Common myeloid progenitor, CD34-positive (primary cell): ENCODE measurements at regions not wholly inside any gene's neighbourhood (a gene's known extent, or its start where the extent isn't known, plus 50 kb on each side); places are given as distances from the start of the nearest gene placed in this dataset.
A peak's percentile ranks its signal among the peaks of the same experiment; 100 is the strongest.

Source experiments
- CTCF ChIA-PET: fragments of 350-600 bp; sonication (Branson Sonifier 250); formaldehyde crosslinking; loops from one replicate; lab custom pipeline; 2021; ENCODE audit warnings: antibody characterized with exemption; lab: Charles Lee
- POLR2A ChIA-PET: fragments of 350-600 bp; sonication (Branson Sonifier 250); formaldehyde crosslinking; loops from one replicate; lab custom pipeline; 2021; ENCODE audit warnings: antibody characterized with exemption; lab: Charles Lee
- DNase-seq, 3 donors: peaks; one replicate each; pipeline versions ENCODE4 v3.0.0 to v3.0.0-alpha.2; 2013
- H3K27ac ChIP-seq, 2 experiments: 1 replicate in 1 of 2; 2 replicates in 1 of 2; pipeline ENCODE4 v1.7.0; 2013; ENCODE audit warnings: inconsistent platforms in 2 of 2, low read length in 2 of 2, mild to moderate bottlenecking in 2 of 2, low read depth in 1 of 2, moderate library complexity in 1 of 2; ENCODE audit not compliant: severe bottlenecking in 2 of 2, insufficient read depth in 1 of 2, poor library complexity in 1 of 2
- H3K27me3 ChIP-seq, 5 experiments: replicated peaks in 2 of 5; 1 replicate in 3 of 5; 2 replicates in 2 of 5; pipeline versions ENCODE4 v1.6.1 to v1.7.0; 2013; ENCODE audit warnings: low read length in 4 of 5, mild to moderate bottlenecking in 2 of 5, moderate library complexity in 2 of 5, inconsistent platforms in 1 of 5; ENCODE audit not compliant: insufficient read depth in 5 of 5, control insufficient read depth in 4 of 5
- H3K36me3 ChIP-seq, 4 experiments: 1 replicate in 2 of 4; 2 replicates in 2 of 4; pipeline versions ENCODE4 v1.6.1 to v1.7.0; 2013; ENCODE audit warnings: low read length in 3 of 4, control low read depth in 1 of 4, mild to moderate bottlenecking in 1 of 4; ENCODE audit not compliant: control insufficient read depth in 4 of 4, insufficient read depth in 4 of 4
- H3K4me1 ChIP-seq, 4 experiments: 1 replicate in 3 of 4; 2 replicates in 1 of 4; pipeline versions ENCODE4 v1.6.1 to v1.7.1; 2013; ENCODE audit warnings: low read length in 3 of 4, mild to moderate bottlenecking in 3 of 4, control low read depth in 1 of 4, inconsistent platforms in 1 of 4, moderate library complexity in 1 of 4; ENCODE audit not compliant: control insufficient read depth in 4 of 4, insufficient read depth in 4 of 4; ENCODE audit errors: control extremely low read depth in 1 of 4
- H3K4me3 ChIP-seq, 7 experiments: 1 replicate in 4 of 7; 2 replicates in 3 of 7; pipeline versions ENCODE4 v1.5.1 to v1.7.0; 2013; ENCODE audit warnings: mild to moderate bottlenecking in 7 of 7, low read length in 6 of 7, moderate library complexity in 6 of 7, inconsistent platforms in 2 of 7, low read depth in 2 of 7, control low read depth in 1 of 7; ENCODE audit not compliant: insufficient read depth in 4 of 7, control insufficient read depth in 1 of 7; ENCODE audit errors: extremely low read depth in 1 of 7
- H3K9me3 ChIP-seq, 5 experiments: 1 replicate in 4 of 5; 2 replicates in 1 of 5; pipeline versions ENCODE4 v1.6.1 to v1.7.1; 2013; ENCODE audit warnings: low read length in 4 of 5, mild to moderate bottlenecking in 2 of 5, inconsistent platforms in 1 of 5, low read depth in 1 of 5, moderate library complexity in 1 of 5; ENCODE audit not compliant: control insufficient read depth in 4 of 5, insufficient read depth in 2 of 5; ENCODE audit errors: control extremely low read depth in 1 of 5
- WGBS: methylation state at CpG from one replicate; pipeline ENCODE4 v1.1.5; 2013; ENCODE audit not compliant: insufficient coverage; 5-methylcytosine and 5-hydroxymethylcytosine counted together

DNA sequence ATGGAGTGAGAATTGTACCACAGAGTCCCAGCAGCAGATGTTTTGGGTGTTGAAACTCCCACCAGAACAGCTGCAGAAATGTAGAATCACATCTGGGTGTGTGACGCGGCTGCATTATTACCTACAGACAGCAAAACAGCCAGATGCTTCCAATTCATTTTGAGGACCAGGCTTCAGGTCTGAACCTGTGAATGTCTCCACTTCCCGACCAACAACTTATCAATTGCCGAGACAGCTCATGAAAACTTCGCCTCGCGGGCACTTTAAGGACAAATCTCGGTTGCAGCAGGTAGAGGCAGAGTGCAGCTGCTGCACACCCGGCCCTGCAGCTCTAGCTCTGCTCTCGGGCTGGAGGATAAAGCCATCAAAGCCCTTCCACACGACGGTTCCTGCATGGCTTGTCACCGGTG is 202.0 kb downstream of the HRH4 start:
- no peaks in the 10 kb centered on the region for H3K36me3 ChIP-seq
- ChIA-PET CTCF (interaction anchor here (1.2 to 1.6 kb wide), 2 partner anchors 61 to 124 kb away, joined by 3 read pairs; no protein-coding TSS in a partner anchor), POLR2A (no interaction called here)
- no peak for DNase-seq
- no peaks in the 10 kb centered on the region for H3K27me3 ChIP-seq
- no peak overlapping the region for H3K4me3 ChIP-seq
- 94% methylated on average over 12 of the region's 13 CpGs for WGBS
- peaks cover 13 to 55% (median 25%) of the 10 kb centered on the region in 4 experiments for H3K4me1 ChIP-seq
- H3K27ac ChIP-seq, result no peak overlapping the region
- H3K9me3 ChIP-seq, result no peaks in the 10 kb centered on the region

- no peaks in the 10 kb centered on the region for H3K9me3 ChIP-seq
- POLR2A ChIA-PET, result no interaction called here
- DNase-seq, result no peak
- WGBS, result 96% methylated on average over 5 of the region's 5 CpGs
- H3K4me1 ChIP-seq, result peaks cover 10 to 49% (median 20%) of the 10 kb centered on the region in 4 experiments
- H3K27ac ChIP-seq, result no peak overlapping the region
- no peaks in the 10 kb centered on the region for H3K36me3 ChIP-seq
- H3K4me3 ChIP-seq, result no peak overlapping the region
- no peaks in the 10 kb centered on the region for H3K27me3 ChIP-seq
- CTCF ChIA-PET, result no interaction called here
Observed at GRCh38 chr18:24663026-24663425, 202.6 kb downstream of the HRH4 start.

- Histone ChIP-seq H3K36me3 (no peaks in the 10 kb centered on the region), H3K4me3 (no peak overlapping the region), H3K4me1 (peaks cover 0 to 5% (median 2%) of the 10 kb centered on the region in 4 experiments), H3K27ac (no peak overlapping the region), H3K27me3 (no peaks in the 10 kb centered on the region), H3K9me3 (no peaks in the 10 kb centered on the region)
- CTCF ChIA-PET, result interaction anchor here (1.2 to 1.4 kb wide), 2 partner anchors 63 to 69 kb away, joined by 3 to 6 read pairs; no protein-coding TSS in a partner anchor
- POLR2A ChIA-PET, result no interaction called here
- no CpG with 5 or more reads among the region's 2 CpGs for WGBS
- DNase-seq, result no peak
Observed at GRCh38 chr18:24669015-24669414, 208.6 kb downstream of the HRH4 start.

- 80% methylated on average over 1 of the region's 3 CpGs for WGBS
- CTCF ChIA-PET, result interaction anchor here (1.2 to 1.4 kb wide), 2 partner anchors 64 to 69 kb away, joined by 3 to 6 read pairs; no protein-coding TSS in a partner anchor
Observed at GRCh38 chr18:24669502-24669901, 209.1 kb downstream of the HRH4 start.

GRCh38 chr18:24672165-24672941 is 211.9 kb downstream of the HRH4 start:
- Histone ChIP-seq H3K27ac (no peak overlapping the region), H3K9me3 (no peaks in the 10 kb centered on the region), H3K4me1 (peaks cover 0 to 5% (median 2%) of the 10 kb centered on the region in 4 experiments), H3K4me3 (no peak overlapping the region), H3K27me3 (no peaks in the 10 kb centered on the region), H3K36me3 (no peaks in the 10 kb centered on the region)
- ChIA-PET POLR2A (no interaction called here), CTCF (interaction anchor here (0.6 to 2.6 kb wide), 14 partner anchors 11 to 312 kb away, joined by 3 to 10 read pairs (median 4); no protein-coding TSS in a partner anchor)
- WGBS, result 45% methylated on average over 3 of the region's 9 CpGs
- DNase-seq, result peak; percentile 52 to 80 (median 75)

More at GRCh38 chr18:24669502-24669901, 209.1 kb downstream of the HRH4 start:
- H3K27me3 ChIP-seq, result no peaks in the 10 kb centered on the region
- no peak overlapping the region for H3K27ac ChIP-seq
- no peak for DNase-seq
- H3K9me3 ChIP-seq, result no peaks in the 10 kb centered on the region
- H3K4me3 ChIP-seq, result no peak overlapping the region
- H3K4me1 ChIP-seq, result peaks cover 0 to 5% (median 2%) of the 10 kb centered on the region in 4 experiments
- no peaks in the 10 kb centered on the region for H3K36me3 ChIP-seq
- POLR2A ChIA-PET, result no interaction called here

GRCh38 chr18:24674200-24674599 is 213.8 kb downstream of the HRH4 start:
- H3K4me1 ChIP-seq, result peaks cover 0 to 5% (median 2%) of the 10 kb centered on the region in 4 experiments

DNA sequence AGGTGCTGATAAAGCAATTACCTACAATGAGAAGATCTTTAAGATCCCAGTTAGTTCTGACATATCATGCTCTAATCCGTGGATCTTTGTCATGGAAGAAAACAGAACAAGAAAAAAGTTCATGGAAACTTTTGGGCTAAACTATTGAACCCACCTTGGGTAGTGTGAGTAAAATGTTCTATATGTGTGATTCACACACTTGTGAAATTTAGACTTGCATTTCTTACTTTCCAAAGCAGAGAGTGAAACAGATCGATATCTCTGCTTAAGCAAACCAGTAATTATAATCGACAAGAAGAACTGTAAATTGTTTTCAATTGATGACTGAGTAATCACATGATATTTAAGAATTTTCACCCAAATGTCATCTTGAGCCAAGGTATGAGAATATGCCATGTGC is 214.2 kb downstream of the HRH4 start:
- ChIA-PET CTCF (no interaction called here), POLR2A (no interaction called here)
- no peak for DNase-seq
- H3K9me3 ChIP-seq, result no peaks in the 10 kb centered on the region
- 100% methylated on average over 1 of the region's 3 CpGs for WGBS
- H3K36me3 ChIP-seq, result no peaks in the 10 kb centered on the region
- H3K4me1 ChIP-seq, result peaks cover 0 to 5% (median 2%) of the 10 kb centered on the region in 4 experiments
- no peak overlapping the region for H3K4me3 ChIP-seq
- no peaks in the 10 kb centered on the region for H3K27me3 ChIP-seq
- no peak overlapping the region for H3K27ac ChIP-seq

More at GRCh38 chr18:24674200-24674599, 213.8 kb downstream of the HRH4 start:
- Histone ChIP-seq H3K36me3 (no peaks in the 10 kb centered on the region), H3K27ac (no peak overlapping the region), H3K9me3 (no peaks in the 10 kb centered on the region), H3K27me3 (no peaks in the 10 kb centered on the region), H3K4me3 (no peak overlapping the region)
- POLR2A ChIA-PET, result no interaction called here
- CTCF ChIA-PET, result no interaction called here
- DNase-seq, result no peak
- WGBS, result 97% methylated on average over 4 of the region's 4 CpGs
